Mesenchymal stem cell (in vitro differentiated cells and primary cell): ENCODE measurements at regions not wholly inside any gene's neighbourhood (a gene's known extent, or its start where the extent isn't known, plus 50 kb on each side); places are given as distances from the start of the nearest gene placed in this dataset.
"Not testable (repeated sequence)": the region's sequence is repeated elsewhere in the genome, so short reads cannot be mapped to it uniquely, and the experiment has no call there.

Source experiments
- DNase-seq: peaks from one replicate; pipeline ENCODE4 v3.0.0-alpha.2; 2013
- H2AFZ ChIP-seq: one replicate; pipeline ENCODE4 v1.6.1; 2013; ENCODE audit warnings: low read depth, mild to moderate bottlenecking, control low read depth, inconsistent platforms, low read length, moderate library complexity
- H2AK5ac ChIP-seq: 2 replicates; pipeline ENCODE4 v1.6.1; 2013; ENCODE audit warnings: low read length, moderate library complexity, mild to moderate bottlenecking, inconsistent platforms; ENCODE audit not compliant: severe bottlenecking
- H2BK120ac ChIP-seq: one replicate; pipeline ENCODE4 v1.6.1; 2013; ENCODE audit warnings: low read depth, mild to moderate bottlenecking, inconsistent platforms, low read length, moderate library complexity
- H2BK12ac ChIP-seq, 2 experiments: one replicate each; pipeline ENCODE4 v1.6.1; 2013; ENCODE audit warnings: inconsistent platforms in 2 of 2, low read length in 2 of 2, mild to moderate bottlenecking in 2 of 2, moderate library complexity in 2 of 2, control low read depth in 1 of 2
- H2BK15ac ChIP-seq: one replicate; pipeline ENCODE4 v1.6.1; 2013; ENCODE audit warnings: mild to moderate bottlenecking, low read depth, inconsistent platforms; ENCODE audit not compliant: poor library complexity, severe bottlenecking
- H2BK5ac ChIP-seq: 2 replicates; pipeline ENCODE4 v1.6.1; 2013; ENCODE audit warnings: low read depth, mild to moderate bottlenecking, low read length, control low read depth, inconsistent platforms; ENCODE audit not compliant: poor library complexity, severe bottlenecking
- H3K14ac ChIP-seq, 2 experiments: one replicate each; pipeline ENCODE4 v1.6.1; 2013; ENCODE audit warnings: inconsistent platforms in 2 of 2, low read length in 2 of 2, control low read depth in 1 of 2, mild to moderate bottlenecking in 1 of 2, moderate library complexity in 1 of 2
- H3K18ac ChIP-seq, 2 experiments: one replicate each; pipeline ENCODE4 v1.6.1; 2013; ENCODE audit warnings: inconsistent platforms in 2 of 2, low read length in 2 of 2, control low read depth in 1 of 2, low read depth in 1 of 2, mild to moderate bottlenecking in 1 of 2
- H3K23ac ChIP-seq, 2 experiments: one replicate each; pipeline ENCODE4 v1.6.1; 2013; ENCODE audit warnings: inconsistent platforms in 2 of 2, low read length in 2 of 2, mild to moderate bottlenecking in 2 of 2, moderate library complexity in 2 of 2, control low read depth in 1 of 2
- H3K27ac ChIP-seq: 2 replicates; pipeline ENCODE4 v1.5.1; 2013; ENCODE audit warnings: mild to moderate bottlenecking, moderate library complexity, low read length, control low read depth, inconsistent platforms; ENCODE audit not compliant: poor library complexity, severe bottlenecking
- H3K27me3 ChIP-seq, 2 experiments: 2 replicates each; pipeline versions ENCODE4 v1.6.1 to v1.7.0; 2013; ENCODE audit warnings: low read length in 2 of 2, mild to moderate bottlenecking in 2 of 2, moderate library complexity in 2 of 2, control low read depth in 1 of 2, inconsistent platforms in 1 of 2; ENCODE audit not compliant: control insufficient read depth in 1 of 2, insufficient read depth in 1 of 2
- H3K36me3 ChIP-seq, 2 experiments: 2 replicates each; pipeline versions ENCODE4 v1.6.1 to v1.7.0; 2013; ENCODE audit warnings: low read length in 2 of 2, control low read depth in 1 of 2, inconsistent platforms in 1 of 2, low read depth in 1 of 2, mild to moderate bottlenecking in 1 of 2; ENCODE audit not compliant: insufficient read depth in 2 of 2, control insufficient read depth in 1 of 2
- H3K4ac ChIP-seq, 2 experiments: one replicate each; pipeline ENCODE4 v1.6.1; 2013; ENCODE audit warnings: inconsistent platforms in 2 of 2, low read length in 2 of 2, mild to moderate bottlenecking in 2 of 2, moderate library complexity in 2 of 2, control low read depth in 1 of 2, low read depth in 1 of 2
- H3K4me1 ChIP-seq: 2 replicates; pipeline ENCODE4 v1.6.1; 2013; ENCODE audit warnings: low read depth, low read length, control low read depth; ENCODE audit not compliant: control insufficient read depth, insufficient read depth
- H3K4me2 ChIP-seq: 2 replicates; pipeline ENCODE4 v1.6.1; 2013; ENCODE audit warnings: low read length, mild to moderate bottlenecking, inconsistent platforms; ENCODE audit not compliant: poor library complexity, severe bottlenecking
- H3K4me3 ChIP-seq, 2 experiments: 2 replicates each; pipeline versions ENCODE4 v1.5.1 to v1.7.0; 2013; ENCODE audit warnings: low read length in 2 of 2, mild to moderate bottlenecking in 2 of 2, control low read depth in 1 of 2, low read depth in 1 of 2; ENCODE audit not compliant: insufficient read depth in 1 of 2
- H3K79me1 ChIP-seq: replicated peaks from 2 replicates; pipeline ENCODE4 v1.6.1; 2013; ENCODE audit warnings: mild to moderate bottlenecking, control low read depth, low read length, inconsistent platforms; ENCODE audit not compliant: poor library complexity, severe bottlenecking
- H3K9ac ChIP-seq: 2 replicates; pipeline ENCODE4 v1.7.0; 2013; ENCODE audit warnings: mild to moderate bottlenecking, low read length, moderate library complexity
- H3K9me3 ChIP-seq: 2 replicates; pipeline ENCODE4 v1.7.0; 2013; ENCODE audit warnings: mild to moderate bottlenecking, low read length; ENCODE audit not compliant: control insufficient read depth
- H4K8ac ChIP-seq: one replicate; pipeline ENCODE4 v1.6.1; 2013; ENCODE audit warnings: inconsistent platforms, mild to moderate bottlenecking, low read length, moderate library complexity
- H4K91ac ChIP-seq: one replicate; pipeline ENCODE4 v1.6.1; 2013; ENCODE audit warnings: mild to moderate bottlenecking, low read length, inconsistent platforms
- WGBS: methylation state at CpG from one replicate; pipeline ENCODE4 v1.1.7; 2013; ENCODE audit warnings: mixed read lengths; 5-methylcytosine and 5-hydroxymethylcytosine counted together

- no peak overlapping the region for H2BK120ac ChIP-seq
- H3K23ac ChIP-seq, result no peak overlapping the region
- H2BK12ac ChIP-seq, result no peak overlapping the region
- H3K79me1 ChIP-seq, result no peaks in the 10 kb centered on the region
- H2BK15ac ChIP-seq, result no peak overlapping the region
- no peaks in the 10 kb centered on the region for H3K9me3 ChIP-seq
- WGBS, result 91% methylated on average over 3 of the region's 3 CpGs
- no peak overlapping the region for H3K27ac ChIP-seq
- no peak overlapping the region for H4K8ac ChIP-seq
- no peak overlapping the region for H3K4ac ChIP-seq
- H2AFZ ChIP-seq, result no peak overlapping the region
- H3K9ac ChIP-seq, result no peak overlapping the region
- H3K4me2 ChIP-seq, result no peak overlapping the region
- H2AK5ac ChIP-seq, result no peak overlapping the region
- DNase-seq, result no peak
- no peak overlapping the region for H2BK5ac ChIP-seq
- no peaks in the 10 kb centered on the region for H3K4me1 ChIP-seq
- no peaks in the 10 kb centered on the region for H3K36me3 ChIP-seq
- no peak overlapping the region for H3K4me3 ChIP-seq
- H3K27me3 ChIP-seq, result peaks cover 0 to 21% of the 10 kb centered on the region in 2 experiments
- no peak overlapping the region for H3K18ac ChIP-seq
- H3K14ac ChIP-seq, result no peak overlapping the region
- H4K91ac ChIP-seq, result no peak overlapping the region
Observed at GRCh38 chr14:38944691-38945090, 158.3 kb downstream of the SEC23A start.

GRCh38 chr14:38941488-38941887, 161.5 kb downstream of the SEC23A start:
- Histone ChIP-seq H3K27me3 (peaks cover 0 to 21% of the 10 kb centered on the region in 2 experiments), H2AFZ (no peak overlapping the region), H3K18ac (no peak overlapping the region), H3K4me1 (no peaks in the 10 kb centered on the region), H3K27ac (no peak overlapping the region), H2BK120ac (no peak overlapping the region), H4K91ac (no peak overlapping the region), H2BK15ac (no peak overlapping the region), H4K8ac (no peak overlapping the region), H3K36me3 (no peaks in the 10 kb centered on the region), H3K23ac (no peak overlapping the region), H3K4ac (no peak overlapping the region), H3K4me3 (no peak overlapping the region), H3K79me1 (no peaks in the 10 kb centered on the region), H2BK5ac (no peak overlapping the region), H3K9me3 (peaks cover 3% of the 10 kb centered on the region), H3K9ac (no peak overlapping the region), H2BK12ac (no peak overlapping the region), H3K4me2 (no peak overlapping the region), H2AK5ac (no peak overlapping the region), H3K14ac (no peak overlapping the region)
- WGBS, result 85% methylated on average over 4 of the region's 4 CpGs
- no peak for DNase-seq

GRCh38 chr14:38932653-38933000, 170.4 kb downstream of the SEC23A start:
- H2BK5ac ChIP-seq, H3K9me3 ChIP-seq, H3K18ac ChIP-seq, H3K4me3 ChIP-seq, H3K36me3 ChIP-seq, H3K14ac ChIP-seq, H3K27ac ChIP-seq, H4K91ac ChIP-seq, H3K4ac ChIP-seq, H2BK120ac ChIP-seq, H2AK5ac ChIP-seq, H3K9ac ChIP-seq, H2BK12ac ChIP-seq, H2BK15ac ChIP-seq, H3K4me2 ChIP-seq, H2AFZ ChIP-seq, H3K4me1 ChIP-seq, H3K27me3 ChIP-seq, H4K8ac ChIP-seq, DNase-seq, H3K23ac ChIP-seq, H3K79me1 ChIP-seq: not testable (repeated sequence)
- WGBS, result 96% methylated on average over 3 of the region's 3 CpGs

GRCh38 chr14:38931969-38932652, 170.9 kb downstream of the SEC23A start:
- Histone ChIP-seq H2AFZ (no peak overlapping the region), H3K4me1 (no peaks in the 10 kb centered on the region), H2BK12ac (no peak overlapping the region), H3K14ac (no peak overlapping the region), H3K9ac (no peak overlapping the region), H3K27me3 (no peaks in the 10 kb centered on the region), H3K36me3 (no peaks in the 10 kb centered on the region), H2BK120ac (no peak overlapping the region), H3K4ac (no peak overlapping the region), H2BK15ac (no peak overlapping the region), H3K27ac (no peak overlapping the region), H3K18ac (no peak overlapping the region), H2AK5ac (no peak overlapping the region), H3K4me2 (no peak overlapping the region), H3K23ac (no peak overlapping the region), H3K9me3 (peaks cover under 1% of the 10 kb centered on the region), H4K91ac (no peak overlapping the region), H2BK5ac (no peak overlapping the region), H3K4me3 (no peak overlapping the region), H3K79me1 (no peaks in the 10 kb centered on the region), H4K8ac (no peak overlapping the region)
- DNase-seq, result no peak
- WGBS, result 93% methylated on average over 11 of the region's 11 CpGs
